HG03060 (cell line): ENCODE measurements at regions not wholly inside any gene's neighbourhood (a gene's known extent, or its start where the extent isn't known, plus 50 kb on each side); places are given as distances from the start of the nearest gene placed in this dataset.

Experiments
- ATAC-seq: cut with Tn5 transposase; IDR thresholded peaks from one replicate; pipeline ENCODE4 v1.9.1; 2021; ENCODE audit warnings: low read depth, moderate number of reproducible peaks; ENCODE audit not compliant: unreplicated experiment

DNA sequence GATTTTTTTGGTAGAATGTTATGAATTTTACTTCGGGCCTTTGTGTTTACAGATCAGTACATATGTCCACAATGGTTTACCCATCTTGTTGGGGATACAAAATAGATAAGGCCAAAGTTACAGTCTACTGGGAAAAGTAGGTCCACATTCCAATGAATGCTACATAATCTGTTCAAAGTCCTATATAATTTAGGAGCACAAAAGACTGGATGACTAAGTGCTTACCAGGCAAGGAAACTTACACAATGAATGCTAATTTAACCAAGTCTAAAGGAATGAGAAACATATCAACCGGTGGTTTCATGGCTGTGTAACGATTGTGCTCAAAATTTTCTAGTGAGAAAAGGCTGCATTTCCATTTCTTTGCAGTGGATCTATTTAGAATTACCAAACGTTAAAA is 97.4 kb upstream of the TRPM3 start:
- no peak for ATAC-seq

DNA sequence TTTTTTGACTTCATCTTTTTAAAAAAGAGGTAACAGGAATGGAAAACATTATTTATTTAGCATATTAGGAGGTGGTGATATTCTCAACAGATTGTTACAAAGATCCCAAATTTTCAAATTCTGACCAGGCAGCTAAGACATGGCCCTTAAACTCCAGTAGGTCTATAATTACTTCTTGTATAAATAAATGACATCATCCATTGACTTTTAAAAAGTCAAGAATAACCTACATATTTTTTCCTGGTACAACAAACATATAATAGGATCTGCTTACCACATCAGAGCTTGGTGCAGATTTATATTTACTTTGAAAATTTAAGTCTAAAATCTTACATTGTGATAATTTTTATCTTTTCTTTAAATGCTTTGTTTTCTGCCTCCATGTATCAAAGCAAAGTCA is 92.2 kb upstream of the TRPM3 start:
- ATAC-seq, result no peak

DNA sequence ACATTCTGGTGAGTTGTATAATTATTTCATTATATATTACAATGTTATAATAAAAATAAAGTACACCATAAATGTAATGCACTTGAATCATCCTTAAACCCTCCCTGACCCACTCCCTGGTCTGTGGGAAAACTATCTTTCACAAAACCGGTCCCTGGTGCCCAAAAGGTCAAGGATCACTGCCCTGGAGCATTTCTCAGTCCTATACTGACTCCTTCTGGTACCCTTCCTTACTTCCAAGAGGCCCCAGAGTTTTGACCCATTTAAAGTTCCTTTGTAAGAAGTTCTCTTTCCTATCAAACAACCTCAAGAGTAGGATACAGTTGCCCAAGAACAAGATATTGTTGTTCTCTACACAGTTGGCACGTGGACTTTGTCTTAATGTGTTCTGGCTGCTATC is 88.9 kb upstream of the TRPM3 start:
- no peak for ATAC-seq

- no peak for ATAC-seq
Measured at GRCh38 chr9:71209890-71210289, 88.5 kb upstream of the TRPM3 start.

- ATAC-seq, result no peak
Measured at GRCh38 chr9:71202931-71203330, 81.5 kb upstream of the TRPM3 start.

DNA sequence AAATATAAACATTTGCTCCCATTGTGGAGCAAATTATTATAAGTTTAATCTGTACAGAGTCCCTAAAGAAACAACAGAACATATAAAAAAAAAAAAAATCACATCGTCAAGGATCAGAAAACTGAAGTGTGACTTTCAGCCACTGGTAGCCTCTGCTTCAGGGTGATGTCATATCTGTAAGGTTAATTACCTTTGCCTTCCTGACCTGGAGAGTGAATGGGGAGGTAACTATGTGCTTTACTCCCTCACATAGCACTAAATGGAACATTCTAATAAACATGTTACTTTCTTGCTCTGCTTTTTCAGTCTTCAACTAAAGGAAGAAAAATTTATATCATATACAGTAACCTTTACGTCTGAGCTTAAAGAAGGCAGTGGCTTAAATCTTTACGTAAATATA is 70.3 kb upstream of the TRPM3 start:
- no peak for ATAC-seq

DNA sequence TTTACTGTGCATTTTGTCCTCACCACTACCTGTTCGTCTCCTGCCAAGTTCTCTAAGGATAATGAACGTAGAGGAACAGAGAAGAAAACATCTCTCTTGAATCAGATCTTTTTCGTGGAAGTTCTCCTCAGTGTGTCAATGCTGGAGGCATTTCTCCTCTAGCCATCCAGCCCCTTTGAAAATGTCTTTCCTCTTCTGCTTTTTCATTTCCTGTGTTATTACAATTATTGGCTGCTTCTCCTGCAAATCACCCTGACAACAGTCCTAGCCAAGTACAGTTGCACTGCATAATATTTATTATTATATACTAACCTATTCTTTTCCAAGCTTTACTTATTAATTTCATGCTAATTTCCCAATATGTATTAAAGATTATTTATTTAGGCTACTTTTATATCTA is 61.8 kb upstream of the TRPM3 start:
- no peak for ATAC-seq

GRCh38 chr9:71179183-71179582 is 57.8 kb upstream of the TRPM3 start:
- no peak for ATAC-seq

DNA sequence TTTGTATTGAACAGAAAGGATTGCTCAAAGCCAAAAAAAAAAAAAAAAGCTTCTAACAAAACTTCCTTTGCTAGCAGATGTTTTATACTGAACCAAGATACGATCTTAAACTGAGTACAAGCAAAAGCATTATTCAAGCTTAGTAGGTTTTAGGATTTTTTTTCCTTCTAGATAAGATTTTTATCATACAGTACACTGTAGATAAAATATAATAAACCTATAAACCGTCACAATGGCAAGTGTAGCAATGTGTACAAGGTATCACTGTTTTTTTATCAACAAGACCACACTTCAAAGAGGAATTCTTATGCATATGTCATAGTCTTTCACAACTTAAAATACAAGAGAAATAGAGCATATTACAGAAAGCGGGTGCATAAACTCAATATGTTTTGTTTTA is 56.5 kb upstream of the TRPM3 start:
- no peak for ATAC-seq

- no peak for ATAC-seq
Measured at GRCh38 chr9:71171517-71171916, 50.1 kb upstream of the TRPM3 start.
